NCI-H2107 (cell line): ENCODE measurements at regions not wholly inside any gene's neighbourhood (a gene's known extent, or its start where the extent isn't known, plus 50 kb on each side); places are given as distances from the start of the nearest gene placed in this dataset.

Experiments used
- DNase-seq: peaks from one replicate; lab custom pipeline; 2025; lab: John Stamatoyannopoulos, UW

DNA sequence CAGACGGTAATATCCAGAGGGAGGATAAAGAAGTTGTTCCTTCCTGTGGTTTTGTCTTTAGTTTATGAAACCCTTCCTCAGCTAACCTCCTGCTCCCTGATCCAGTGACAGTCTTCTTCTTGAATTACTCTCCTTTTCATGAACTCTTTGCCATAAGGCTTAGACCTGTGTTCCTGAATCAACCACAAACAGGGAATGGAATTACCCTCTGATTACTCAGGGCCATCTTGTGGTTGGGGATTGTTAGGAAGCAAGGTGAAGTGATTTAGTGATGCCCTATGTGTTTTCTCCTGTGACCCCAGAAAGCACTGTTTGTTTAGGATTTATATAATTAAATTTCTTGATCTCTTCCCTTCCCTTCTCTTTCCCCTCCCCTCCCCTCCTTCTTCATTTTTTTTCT is 409.1 kb downstream of the TAF11L14 start:
- DNase-seq = no peak

DNA sequence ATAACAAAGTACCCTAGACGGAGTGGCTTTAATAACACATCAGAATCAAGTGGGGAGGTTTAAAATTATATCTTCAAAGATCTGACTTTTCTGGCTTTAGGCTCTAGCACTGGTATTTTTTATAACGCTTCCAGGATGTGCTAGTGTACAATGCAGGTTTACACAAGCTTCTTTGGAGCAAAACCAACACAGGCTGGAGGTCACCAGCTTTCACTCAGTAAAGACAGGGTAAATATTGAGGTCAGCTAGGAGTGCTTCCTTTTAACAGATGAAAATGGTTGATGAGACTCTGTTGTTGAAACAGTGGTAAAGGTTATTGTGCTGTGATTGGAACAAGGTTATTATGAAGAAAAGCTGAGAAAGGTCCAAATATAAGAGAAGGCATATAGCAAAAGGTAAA is 414.2 kb downstream of the TAF11L14 start:
- DNase-seq = no peak

GRCh38 chr5:18050345-18050744 is 416.1 kb downstream of the TAF11L14 start:
- DNase-seq = no peak

DNA sequence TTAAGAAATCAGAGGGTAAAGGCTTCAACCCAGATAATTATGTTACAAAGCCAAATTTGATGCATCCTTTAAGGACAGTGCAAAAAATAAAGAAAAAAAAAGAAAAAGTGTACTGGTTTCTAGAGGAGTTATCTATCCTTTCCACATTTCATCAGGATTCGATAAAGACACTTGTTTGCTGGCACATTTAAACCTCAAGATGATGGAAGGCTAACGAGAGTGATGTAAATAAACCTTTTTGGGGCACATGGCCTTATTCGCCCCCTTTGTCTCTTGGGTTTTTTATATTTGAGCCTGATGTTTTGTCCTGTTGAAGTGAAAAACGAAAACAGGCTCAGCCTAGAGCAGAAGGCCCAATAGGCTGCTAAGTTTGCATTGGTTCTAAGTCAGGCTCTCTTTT is 416.5 kb downstream of the TAF11L14 start:
- no peak for DNase-seq

GRCh38 chr5:18051953-18052352 is 417.7 kb downstream of the TAF11L14 start:
- no peak for DNase-seq

- no peak for DNase-seq
These were observed 418.3 kb downstream of the TAF11L14 start for GRCh38 chr5:18052569-18052968.

DNA sequence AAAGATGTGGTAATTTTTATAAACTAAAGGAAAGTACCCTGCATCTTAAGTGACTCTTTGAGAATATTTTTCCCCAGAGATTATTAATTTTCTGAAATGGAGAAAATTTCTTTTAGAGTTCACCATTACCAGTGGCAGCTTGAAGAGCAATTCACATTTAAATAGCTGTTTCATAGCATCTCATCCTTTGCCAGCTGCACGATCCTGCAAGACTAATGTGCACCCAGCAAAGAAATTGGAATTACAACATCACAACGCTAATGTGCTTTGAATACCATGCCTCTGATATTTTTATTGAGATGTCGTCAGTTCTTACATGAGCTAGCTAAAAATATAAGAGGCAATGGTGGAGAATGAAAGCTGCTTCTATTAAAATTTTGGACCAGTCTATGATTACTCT is 423.5 kb downstream of the TAF11L14 start:
- no peak for DNase-seq

DNA sequence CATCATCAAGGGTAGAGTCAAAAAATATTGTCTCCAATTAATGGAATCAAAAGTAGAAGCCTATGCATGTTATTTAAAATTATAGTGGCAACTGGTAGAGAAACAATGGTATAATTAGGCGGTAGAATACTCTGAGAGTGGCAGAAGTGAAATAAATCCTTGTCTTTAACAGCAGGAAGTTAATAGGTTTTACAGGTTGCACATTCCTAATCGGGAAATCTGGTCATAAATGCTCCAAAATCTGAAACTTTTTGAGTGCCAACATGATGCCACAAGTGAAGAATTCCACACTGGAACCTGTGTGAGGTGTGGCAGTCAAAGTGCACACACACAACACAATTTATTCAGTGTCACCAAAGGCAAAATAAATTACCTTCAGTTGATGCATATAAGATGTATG is 433.4 kb downstream of the TAF11L14 start:
- DNase-seq = no peak

DNA sequence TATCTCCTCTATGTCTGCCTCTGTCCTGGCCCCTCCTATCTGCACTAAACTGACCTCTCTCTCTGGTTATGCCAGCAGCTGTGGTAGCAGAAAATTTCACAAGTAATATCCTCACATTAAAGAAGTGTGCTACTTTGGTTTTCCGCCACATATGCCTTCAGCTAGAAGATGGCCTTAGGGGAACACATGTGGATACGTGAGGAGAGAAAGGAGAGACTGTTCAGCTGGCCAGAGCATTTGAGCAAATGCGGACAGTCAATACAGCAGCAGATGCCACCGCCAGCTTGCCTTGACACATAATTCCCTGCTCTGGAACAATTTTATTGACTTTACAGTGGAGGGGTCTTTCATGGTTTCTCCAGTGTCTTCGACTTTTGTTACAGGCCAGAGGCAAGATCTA is 434.6 kb downstream of the TAF11L14 start:
- no peak for DNase-seq

DNA sequence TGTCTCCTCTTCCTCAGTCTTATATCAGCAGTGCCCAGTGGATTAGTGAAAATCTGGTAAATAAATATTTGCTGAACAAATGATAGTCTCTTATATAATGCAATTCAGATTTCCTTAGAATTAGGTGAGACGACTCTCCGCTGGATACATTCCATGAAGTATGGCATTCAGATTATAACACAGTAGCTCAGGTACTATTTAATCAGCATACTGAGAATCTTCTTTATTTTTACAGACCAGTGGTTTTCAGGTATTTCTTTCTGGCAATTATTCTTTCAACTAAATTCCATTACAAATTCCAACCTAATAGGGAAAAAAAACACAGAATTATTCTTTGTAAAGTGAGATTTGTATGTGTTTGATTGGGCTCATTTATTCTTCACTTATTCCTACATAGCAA is 435.5 kb downstream of the TAF11L14 start:
- no peak for DNase-seq

DNA sequence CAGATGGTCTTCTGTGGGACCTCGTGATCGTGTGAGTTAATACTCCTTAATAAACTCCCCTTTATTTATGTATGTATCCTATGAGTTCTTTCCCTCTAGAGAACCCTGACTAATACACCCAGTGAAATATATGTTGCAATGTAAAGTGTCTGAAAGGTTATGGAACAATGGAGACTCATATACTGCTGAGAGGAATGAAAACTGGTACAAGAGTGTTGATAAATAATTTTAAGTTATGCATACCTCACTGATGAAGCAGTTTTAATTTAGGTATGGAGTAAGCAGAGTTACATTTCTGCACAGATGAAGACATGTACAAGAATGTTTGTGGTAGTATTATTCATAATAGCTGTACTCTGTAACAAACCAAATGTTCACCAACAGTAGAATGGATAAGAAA is 438.3 kb downstream of the TAF11L14 start:
- DNase-seq = no peak

DNA sequence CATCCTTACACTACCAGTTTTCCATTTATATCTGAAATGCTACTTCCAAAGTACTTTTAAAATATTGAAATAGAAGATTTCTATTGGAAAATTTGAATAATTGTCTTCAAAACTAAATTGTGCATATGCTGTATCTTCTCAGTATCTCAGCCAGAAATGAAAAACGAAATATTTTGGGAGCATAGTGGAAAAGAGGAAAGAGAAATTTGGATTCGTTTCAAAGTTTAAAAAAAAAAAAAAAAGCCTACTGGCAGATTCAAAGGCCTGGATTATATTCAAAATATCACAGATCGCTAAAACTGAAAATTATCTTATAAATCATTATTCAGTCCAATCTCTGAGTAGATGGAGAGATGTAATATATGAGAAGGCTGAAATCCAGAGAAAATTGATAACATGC is 440.7 kb downstream of the TAF11L14 start:
- no peak for DNase-seq

DNA sequence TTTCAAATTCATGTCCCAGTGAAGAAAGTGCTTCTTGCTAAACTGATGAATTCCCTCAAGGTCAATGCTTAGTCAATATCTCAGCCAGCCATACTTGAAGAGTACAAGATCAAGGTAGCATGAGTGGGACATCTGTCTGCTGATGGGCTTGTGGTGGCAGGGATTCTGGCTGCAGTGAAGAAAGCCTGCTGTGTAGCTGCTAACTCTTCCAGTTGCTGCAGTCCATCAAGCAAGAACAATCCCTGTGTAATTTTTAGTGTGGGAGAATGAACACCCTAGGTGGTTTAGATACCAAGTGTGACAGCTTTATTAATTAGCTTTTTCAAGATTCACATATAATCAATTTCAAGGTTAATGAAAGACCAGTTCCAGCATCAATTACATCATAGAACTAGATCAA is 443.9 kb downstream of the TAF11L14 start:
- DNase-seq = no peak

DNA sequence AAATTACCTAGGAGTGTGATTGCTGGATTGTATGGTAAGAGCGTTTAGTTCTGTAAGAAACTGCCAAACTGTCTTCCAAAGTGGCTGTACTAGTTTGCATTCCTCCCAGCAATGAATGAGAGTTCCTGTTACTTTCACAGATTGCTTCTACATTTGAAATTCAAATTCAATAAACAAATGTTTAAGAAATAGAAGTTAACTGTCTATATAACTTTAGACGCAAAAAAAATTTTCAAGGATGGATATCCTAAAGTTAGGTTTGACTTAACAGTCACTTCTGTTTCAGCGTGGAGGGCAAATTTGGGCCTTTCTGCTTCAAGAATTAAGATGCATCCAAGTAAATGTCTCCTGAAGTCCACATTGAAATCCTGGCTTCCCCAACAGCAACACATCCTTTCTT is 445.6 kb downstream of the TAF11L14 start:
- DNase-seq = no peak

GRCh38 chr5:18088020-18088579 is 453.8 kb downstream of the TAF11L14 start:
- DNase-seq = no peak

DNA sequence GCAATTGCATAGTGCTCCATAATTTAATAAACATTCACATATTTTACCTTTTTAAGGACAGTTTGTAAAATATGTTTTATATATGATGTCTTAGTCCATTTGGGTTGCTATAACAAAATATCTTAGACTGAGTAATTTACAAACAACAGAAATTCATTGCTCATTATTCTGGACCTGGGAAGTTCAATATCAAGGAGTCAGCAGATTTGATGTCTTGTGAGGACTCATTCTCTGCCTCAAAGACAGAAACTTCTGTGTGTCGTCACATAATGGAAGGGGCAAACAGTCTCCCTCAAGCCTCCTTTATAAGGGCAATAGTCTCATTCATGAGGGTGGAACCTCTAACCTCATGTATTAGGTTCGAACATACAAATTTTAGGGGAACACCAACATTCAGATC is 455.9 kb downstream of the TAF11L14 start:
- no peak for DNase-seq

DNA sequence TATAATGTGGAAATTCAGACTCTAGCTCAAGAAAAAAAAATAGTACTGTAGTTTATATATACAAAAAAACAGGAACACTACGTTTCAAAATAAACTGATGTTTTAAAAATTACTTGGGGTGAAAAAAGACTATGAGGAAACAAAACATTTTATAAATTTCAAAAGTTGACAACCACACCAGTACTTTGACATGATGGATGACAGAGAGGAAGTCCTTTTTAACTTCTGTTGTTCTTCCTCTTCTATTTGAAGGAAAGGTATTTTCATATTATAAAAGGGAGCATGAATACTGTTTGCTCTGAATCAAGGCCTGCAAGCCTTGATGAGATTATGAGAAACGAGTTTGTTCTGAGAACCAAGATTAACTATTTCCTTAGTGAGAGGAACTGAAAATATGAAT is 456.9 kb downstream of the TAF11L14 start:
- DNase-seq = no peak

DNA sequence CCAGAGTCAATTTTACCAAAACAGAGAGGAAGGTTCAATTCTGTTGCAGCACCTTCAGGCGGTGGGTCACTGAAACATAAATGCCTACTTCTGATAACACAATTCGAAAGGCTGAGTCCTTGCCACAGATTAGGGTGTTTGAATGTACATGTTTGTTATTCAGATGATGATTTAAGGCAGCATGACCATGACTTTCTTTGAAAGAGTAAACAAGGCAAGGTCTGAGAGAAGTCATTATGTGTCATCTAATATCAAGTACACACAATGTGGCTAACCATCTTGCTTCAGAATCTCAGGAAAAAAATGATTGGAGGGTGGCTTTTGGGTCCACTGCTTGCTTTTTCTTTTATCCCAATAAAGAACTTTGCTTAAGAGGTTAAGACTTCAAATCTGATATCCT is 457.5 kb downstream of the TAF11L14 start:
- no peak for DNase-seq

GRCh38 chr5:18095061-18095460 is 460.8 kb downstream of the TAF11L14 start:
- no peak for DNase-seq

DNA sequence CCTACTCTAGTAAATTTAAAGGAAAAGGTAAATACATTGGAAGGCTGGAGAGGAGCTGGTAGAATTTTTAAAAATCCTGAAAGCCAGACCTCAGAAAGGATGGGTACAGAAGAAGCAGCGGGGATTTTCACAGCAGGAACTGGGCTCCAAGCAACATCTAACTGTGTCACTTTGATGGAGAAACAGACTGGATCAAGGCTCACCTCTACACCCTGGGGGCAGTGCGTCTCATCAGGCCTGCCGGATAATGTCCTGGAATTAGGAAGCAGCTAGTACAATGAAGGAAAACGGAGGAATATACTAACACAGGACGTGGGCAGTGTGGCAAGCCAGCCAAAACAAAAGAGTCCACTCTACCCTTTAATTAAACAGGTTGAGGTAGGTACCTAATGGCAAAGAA is 463.6 kb downstream of the TAF11L14 start:
- no peak for DNase-seq

GRCh38 chr5:18098691-18099090 is 464.4 kb downstream of the TAF11L14 start:
- no peak for DNase-seq

DNA sequence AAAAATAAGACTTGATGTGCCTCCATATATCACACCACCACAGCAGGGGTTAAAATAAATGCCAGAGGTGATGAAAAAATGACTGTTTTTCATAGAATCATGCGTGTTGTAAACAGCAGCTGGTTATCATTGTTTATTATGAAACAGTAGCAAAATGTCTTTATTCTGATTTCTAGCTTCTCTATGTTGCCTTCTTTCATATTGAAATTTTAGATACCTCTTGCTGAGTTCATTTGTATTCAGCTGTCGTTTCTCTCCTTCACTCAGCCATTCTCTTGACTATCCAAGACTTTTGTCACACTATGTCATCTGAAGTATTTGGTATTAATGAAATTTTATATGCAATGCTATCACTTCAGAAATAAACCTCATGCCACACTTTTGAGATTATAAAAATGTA is 465.0 kb downstream of the TAF11L14 start:
- no peak for DNase-seq

GRCh38 chr5:18101532-18101931 is 467.3 kb downstream of the TAF11L14 start:
- DNase-seq = no peak

GRCh38 chr5:18102733-18103132 is 468.5 kb downstream of the TAF11L14 start:
- DNase-seq = no peak

DNA sequence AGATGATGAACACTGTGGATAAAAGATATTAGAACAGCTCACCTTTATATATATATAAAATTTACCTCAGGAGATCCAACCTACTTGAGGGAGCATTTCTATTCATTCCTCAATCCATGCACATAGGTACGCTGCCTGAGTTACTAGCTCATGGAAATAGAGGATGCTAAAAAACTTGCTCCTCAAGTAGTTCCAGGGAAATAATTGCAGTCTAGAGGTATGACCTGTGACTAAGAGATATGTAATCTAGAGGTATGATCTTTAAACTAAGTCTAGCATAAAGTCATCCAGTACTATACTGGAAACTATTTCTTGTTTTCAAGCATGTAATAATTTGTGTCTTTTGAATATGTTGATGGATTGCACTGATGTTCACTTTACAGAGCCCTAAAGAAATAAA is 471.2 kb downstream of the TAF11L14 start:
- no peak for DNase-seq
